T-cell (primary cell): ENCODE measurements at regions not wholly inside any gene's neighbourhood (a gene's known extent, or its start where the extent isn't known, plus 50 kb on each side); places are given as distances from the start of the nearest gene placed in this dataset.

Experiments
- ATAC-seq, 4 experiments: fragments of 200-7000 bp in 3 of 4; fragments of 150-1000 bp in 1 of 4; cut with Tn5 transposase; replicated peaks in 1 of 4; 1 replicate in 3 of 4; 2 replicates in 1 of 4; pipeline ENCODE4 v1.10.0; 2021; ENCODE audit warnings: moderate library complexity in 3 of 4, mild to moderate bottlenecking in 2 of 4, moderate number of reproducible peaks in 1 of 4
- CTCF ChIA-PET, 2 donors: fragments of 300-600 bp; sonication (Branson Sonifier 250); formaldehyde crosslinking; loops; one replicate each; lab custom pipeline; 2022; ENCODE audit warnings: antibody characterized with exemption in 2 of 2; lab: Charles Lee
- POLR2A ChIA-PET, 2 donors: fragments of 300-600 bp; sonication (Branson Sonifier 250); formaldehyde crosslinking; loops; one replicate each; lab custom pipeline; 2022; ENCODE audit warnings: antibody characterized with exemption in 2 of 2; lab: Charles Lee
- DNase-seq, 35 experiments: peaks; one replicate each; pipeline versions ENCODE4 v3.0.0 to v3.0.0-alpha.2; 2013 to 2023
- H3K27ac ChIP-seq: one replicate; pipeline ENCODE4 v1.5.1; 2013; ENCODE audit warnings: low read length
- H3K27me3 ChIP-seq, 2 experiments: replicated peaks in 1 of 2; 1 replicate in 1 of 2; 2 replicates in 1 of 2; pipeline versions ENCODE4 v1.6.1 to v1.7.0; 2013; ENCODE audit warnings: low read length in 1 of 2, mixed read lengths in 1 of 2; ENCODE audit not compliant: control insufficient read depth in 2 of 2, insufficient read depth in 2 of 2; ENCODE audit errors: extremely low read depth in 1 of 2
- H3K36me3 ChIP-seq, 2 donors: 1 replicate in 1 of 2; 2 replicates in 1 of 2; pipeline versions ENCODE4 v1.6.1 to v1.7.0; 2013; ENCODE audit warnings: low read length in 1 of 2; ENCODE audit not compliant: control insufficient read depth in 2 of 2, insufficient read depth in 1 of 2; ENCODE audit errors: extremely low read depth in 1 of 2
- H3K4me1 ChIP-seq, 2 experiments: 1 replicate in 1 of 2; 2 replicates in 1 of 2; pipeline versions ENCODE4 v1.6.1 to v1.7.0; 2013; ENCODE audit warnings: low read length in 2 of 2, mixed read lengths in 1 of 2; ENCODE audit not compliant: insufficient read depth in 2 of 2, control insufficient read depth in 1 of 2; ENCODE audit errors: extremely low read depth in 1 of 2
- H3K4me3 ChIP-seq, 2 donors: 1 replicate in 1 of 2; 2 replicates in 1 of 2; pipeline versions ENCODE4 v1.5.1 to v1.7.0; 2013; ENCODE audit warnings: mild to moderate bottlenecking in 2 of 2, low read length in 1 of 2, moderate library complexity in 1 of 2; ENCODE audit not compliant: control insufficient read depth in 1 of 2; ENCODE audit errors: extremely low read depth in 1 of 2
- H3K9me3 ChIP-seq: 2 replicates; pipeline ENCODE4 v1.7.0; 2013
- H3K27ac Mint-ChIP-seq, 2 donors: one replicate each; pipeline ENCODE4 v1.8.0; 2020 to 2021; ENCODE audit warnings: mild to moderate bottlenecking in 2 of 2, mixed read lengths in 2 of 2
- H3K27me3 Mint-ChIP-seq, 2 donors: one replicate each; pipeline ENCODE4 v1.8.0; 2021 to 2022; ENCODE audit warnings: mixed read lengths in 2 of 2
- H3K36me3 Mint-ChIP-seq: one replicate; pipeline ENCODE4 v1.8.0; 2021; ENCODE audit warnings: mixed read lengths
- H3K4me1 Mint-ChIP-seq, 3 donors: one replicate each; pipeline ENCODE4 v1.8.0; 2020 to 2022; ENCODE audit warnings: mixed read lengths in 3 of 3, mild to moderate bottlenecking in 1 of 3
- H3K4me3 Mint-ChIP-seq, 3 donors: one replicate each; pipeline ENCODE4 v1.8.0; 2020 to 2022; ENCODE audit warnings: mild to moderate bottlenecking in 3 of 3, mixed read lengths in 3 of 3, moderate library complexity in 3 of 3
- H3K9me3 Mint-ChIP-seq, 3 donors: one replicate each; pipeline ENCODE4 v1.8.0; 2020 to 2022; ENCODE audit warnings: mixed read lengths in 3 of 3
- WGBS: methylation state at CpG from one replicate; pipeline ENCODE4 v1.1.5; 2013; ENCODE audit warnings: missing lambda C conversion rate; ENCODE audit not compliant: insufficient coverage; 5-methylcytosine and 5-hydroxymethylcytosine counted together

DNA sequence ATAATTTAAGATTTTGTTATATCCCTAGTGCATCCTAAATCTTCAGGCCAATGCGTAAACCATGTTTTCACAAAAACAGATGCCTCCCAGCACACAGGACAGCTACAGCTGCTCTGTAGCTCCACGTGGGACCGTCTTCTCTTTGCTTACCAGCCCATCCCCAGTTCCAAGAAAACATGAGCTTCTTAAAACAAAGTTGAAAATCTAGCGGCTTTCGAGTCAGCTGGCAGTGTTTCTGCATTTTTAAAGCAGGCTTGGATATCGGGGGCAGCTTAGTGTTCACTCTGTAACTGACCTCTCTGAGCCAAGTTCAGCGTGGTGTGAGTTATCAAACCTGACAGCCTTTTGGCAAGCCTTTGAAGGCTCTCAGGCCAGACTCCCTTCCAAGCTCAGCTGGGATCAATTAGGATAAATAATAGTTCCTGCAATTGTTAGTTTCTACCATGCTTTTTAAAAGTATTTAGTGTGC lies 881.5 kb downstream of the LTN1 start:
- Histone ChIP-seq H3K9me3 (peaks cover 2% of the 10 kb centered on the region), H3K36me3 (no peaks in the 10 kb centered on the region), H3K4me3 (no peak overlapping the region), H3K27me3 (no peaks in the 10 kb centered on the region), H3K4me1 (no peaks in the 10 kb centered on the region), H3K27ac (no peak overlapping the region)
- Mint-ChIP-seq H3K36me3 (no peaks in the 10 kb centered on the region), H3K4me3 (no peak overlapping the region), H3K27me3 (no peaks in the 10 kb centered on the region), H3K27ac (no peak overlapping the region), H3K4me1 (no peaks in the 10 kb centered on the region), H3K9me3 (peaks cover 2 to 10% (median 8%) of the 10 kb centered on the region in 3 donors)
- ATAC-seq (no peak), DNase-seq (no peak)
- POLR2A ChIA-PET = no interaction called here
- CTCF ChIA-PET = no interaction called here
- 74% methylated on average over 4 of the region's 7 CpGs for WGBS

GRCh38 chr21:28110716-28111115 lies 882.0 kb downstream of the LTN1 start:
- Mint-ChIP-seq H3K27me3 (no peaks in the 10 kb centered on the region), H3K36me3 (no peaks in the 10 kb centered on the region), H3K4me3 (no peak overlapping the region), H3K27ac (no peak overlapping the region), H3K9me3 (peaks cover 2 to 10% (median 8%) of the 10 kb centered on the region in 3 donors), H3K4me1 (no peaks in the 10 kb centered on the region)
- Histone ChIP-seq H3K9me3 (peaks cover 2% of the 10 kb centered on the region), H3K27ac (no peak overlapping the region), H3K4me3 (no peak overlapping the region), H3K27me3 (no peaks in the 10 kb centered on the region), H3K4me1 (no peaks in the 10 kb centered on the region), H3K36me3 (no peaks in the 10 kb centered on the region)
- ATAC-seq = no peak
- ChIA-PET CTCF (no interaction called here), POLR2A (no interaction called here)
- no CpG with 5 or more reads among the region's 3 CpGs for WGBS
- DNase-seq = no peak

GRCh38 chr21:28110074-28110473 lies 882.6 kb downstream of the LTN1 start:
- H3K36me3 ChIP-seq = no peaks in the 10 kb centered on the region
- ChIA-PET POLR2A (no interaction called here), CTCF (no interaction called here)
- no peaks in the 10 kb centered on the region for H3K36me3 Mint-ChIP-seq
- no peak for DNase-seq
- H3K27me3 ChIP-seq = no peaks in the 10 kb centered on the region
- H3K4me3 ChIP-seq = no peak overlapping the region
- no peak overlapping the region for H3K27ac Mint-ChIP-seq
- H3K4me1 ChIP-seq = no peaks in the 10 kb centered on the region
- WGBS = no CpG with 5 or more reads among the region's 1 CpG
- H3K4me1 Mint-ChIP-seq = no peaks in the 10 kb centered on the region
- H3K4me3 Mint-ChIP-seq = no peak overlapping the region
- H3K27me3 Mint-ChIP-seq = no peaks in the 10 kb centered on the region
- H3K9me3 ChIP-seq = peaks cover 2% of the 10 kb centered on the region
- H3K9me3 Mint-ChIP-seq = peaks cover 2 to 8% (median 7%) of the 10 kb centered on the region in 3 donors
- ATAC-seq = no peak
- no peak overlapping the region for H3K27ac ChIP-seq

- no CpG with 5 or more reads among the region's 3 CpGs for WGBS
Observed at GRCh38 chr21:28106370-28106890, 886.2 kb downstream of the LTN1 start.

DNA sequence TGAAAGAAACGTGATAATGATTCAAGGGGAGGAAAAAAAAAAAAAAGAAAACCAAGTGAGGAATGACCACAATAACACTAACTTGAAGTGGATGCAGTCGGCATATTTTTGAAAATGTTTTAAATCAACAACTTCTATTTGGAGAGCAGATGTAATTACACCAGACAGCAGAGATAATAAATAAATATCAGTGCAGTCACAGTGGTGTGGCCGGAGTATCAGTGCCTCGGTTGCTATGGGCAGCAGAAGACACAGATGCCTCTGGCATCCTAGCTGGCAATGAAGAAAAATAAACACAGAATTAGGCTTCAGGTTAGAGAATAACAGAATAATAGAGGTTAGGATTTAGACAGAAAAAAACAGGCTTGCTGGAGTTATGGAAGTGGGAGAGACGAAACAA lies 888.3 kb downstream of the LTN1 start:
- Mint-ChIP-seq H3K27me3 (no peaks in the 10 kb centered on the region), H3K36me3 (no peaks in the 10 kb centered on the region), H3K9me3 (peaks cover 0 to 8% (median 0%) of the 10 kb centered on the region in 3 donors), H3K27ac (no peak overlapping the region), H3K4me3 (no peak overlapping the region), H3K4me1 (no peaks in the 10 kb centered on the region)
- H3K9me3 ChIP-seq = no peaks in the 10 kb centered on the region
- CTCF ChIA-PET = no interaction called here
- H3K4me1 ChIP-seq = no peaks in the 10 kb centered on the region
- ATAC-seq (no peak), DNase-seq (no peak)
- 79% methylated on average over 2 of the region's 5 CpGs for WGBS
- H3K4me3 ChIP-seq = no peak overlapping the region
- H3K27me3 ChIP-seq = no peaks in the 10 kb centered on the region
- POLR2A ChIA-PET = no interaction called here
- H3K36me3 ChIP-seq = no peaks in the 10 kb centered on the region
- no peak overlapping the region for H3K27ac ChIP-seq

More at GRCh38 chr21:28106370-28106890, 886.2 kb downstream of the LTN1 start:
- CTCF ChIA-PET = no interaction called here
- no peaks in the 10 kb centered on the region for H3K27me3 ChIP-seq
- POLR2A ChIA-PET = no interaction called here
- DNase-seq (no peak), ATAC-seq (no peak)
- H3K9me3 ChIP-seq = no peaks in the 10 kb centered on the region
- H3K4me1 ChIP-seq = no peaks in the 10 kb centered on the region
- no peak overlapping the region for H3K27ac Mint-ChIP-seq
- H3K36me3 ChIP-seq = no peaks in the 10 kb centered on the region
- no peak overlapping the region for H3K4me3 Mint-ChIP-seq
- H3K27me3 Mint-ChIP-seq = no peaks in the 10 kb centered on the region
- H3K27ac ChIP-seq = no peak overlapping the region
- H3K4me1 Mint-ChIP-seq = no peaks in the 10 kb centered on the region
- no peak overlapping the region for H3K4me3 ChIP-seq
- peaks cover 0 to 8% (median 2%) of the 10 kb centered on the region in 3 donors for H3K9me3 Mint-ChIP-seq
- H3K36me3 Mint-ChIP-seq = no peaks in the 10 kb centered on the region

- ChIA-PET CTCF (no interaction called here), POLR2A (no interaction called here)
- Mint-ChIP-seq H3K27me3 (no peaks in the 10 kb centered on the region), H3K27ac (no peak overlapping the region), H3K9me3 (no peaks in the 10 kb centered on the region), H3K36me3 (no peaks in the 10 kb centered on the region), H3K4me1 (no peaks in the 10 kb centered on the region), H3K4me3 (no peak overlapping the region)
- Histone ChIP-seq H3K4me3 (no peak overlapping the region), H3K36me3 (no peaks in the 10 kb centered on the region), H3K27me3 (no peaks in the 10 kb centered on the region), H3K4me1 (no peaks in the 10 kb centered on the region), H3K27ac (no peak overlapping the region), H3K9me3 (no peaks in the 10 kb centered on the region)
- DNase-seq (no peak), ATAC-seq (no peak)
- WGBS = no CpG with 5 or more reads among the region's 5 CpGs
Observed at GRCh38 chr21:28100366-28100765, 892.3 kb downstream of the LTN1 start.
